Mesendoderm (in vitro differentiated cells): ENCODE measurements at regions not wholly inside any gene's neighbourhood (a gene's known extent, or its start where the extent isn't known, plus 50 kb on each side); places are given as distances from the start of the nearest gene placed in this dataset.

Experiments
- DNase-seq: peaks from one replicate; pipeline ENCODE4 v3.0.0; 2013
- H2AK5ac ChIP-seq: 2 replicates; pipeline ENCODE4 v1.6.1; 2013; ENCODE audit warnings: low read length, inconsistent platforms
- H2BK120ac ChIP-seq: 2 replicates; pipeline ENCODE4 v1.6.1; 2013; ENCODE audit warnings: low read depth, mild to moderate bottlenecking, low read length, moderate library complexity, mixed read lengths
- H2BK15ac ChIP-seq: replicated peaks from 2 replicates; pipeline ENCODE4 v1.6.1; 2013; ENCODE audit warnings: low read depth, mild to moderate bottlenecking, moderate library complexity
- H2BK5ac ChIP-seq: 2 replicates; pipeline ENCODE4 v1.6.1; 2013; ENCODE audit warnings: low read length, inconsistent platforms
- H3K18ac ChIP-seq: 2 replicates; pipeline ENCODE4 v1.6.1; 2013; ENCODE audit warnings: mild to moderate bottlenecking, low read length, mixed read lengths
- H3K23ac ChIP-seq: one replicate; pipeline ENCODE4 v1.6.1; 2013; ENCODE audit warnings: low read length
- H3K27ac ChIP-seq: 2 replicates; pipeline ENCODE4 v1.5.1; 2013; ENCODE audit warnings: low read depth, mild to moderate bottlenecking, inconsistent platforms, low read length, moderate library complexity
- H3K27me3 ChIP-seq: 2 replicates; pipeline ENCODE4 v1.6.1; 2013; ENCODE audit warnings: low read length, control low read depth, mild to moderate bottlenecking, inconsistent platforms; ENCODE audit not compliant: insufficient read depth, poor library complexity
- H3K36me3 ChIP-seq: 2 replicates; pipeline ENCODE4 v1.6.1; 2013; ENCODE audit warnings: low read length, inconsistent platforms; ENCODE audit not compliant: control insufficient read depth, insufficient read depth
- H3K4ac ChIP-seq: one replicate; pipeline ENCODE4 v1.6.1; 2013; ENCODE audit warnings: low read depth, mild to moderate bottlenecking, low read length, moderate library complexity
- H3K4me1 ChIP-seq: 2 replicates; pipeline ENCODE4 v1.6.1; 2013; ENCODE audit warnings: low read depth, low read length, inconsistent platforms; ENCODE audit not compliant: control insufficient read depth
- H3K4me2 ChIP-seq: 2 replicates; pipeline ENCODE4 v1.6.1; 2013; ENCODE audit warnings: low read length
- H3K4me3 ChIP-seq: 2 replicates; pipeline ENCODE4 v1.5.1; 2013; ENCODE audit warnings: mild to moderate bottlenecking, low read length
- H3K56ac ChIP-seq: one replicate; pipeline ENCODE4 v1.6.1; 2013; ENCODE audit warnings: low read length
- H3K79me1 ChIP-seq: 2 replicates; pipeline ENCODE4 v1.6.1; 2013; ENCODE audit warnings: low read length, inconsistent platforms
- H3K79me2 ChIP-seq: 2 replicates; pipeline ENCODE4 v1.6.1; 2013; ENCODE audit warnings: mild to moderate bottlenecking, low read length; ENCODE audit not compliant: control insufficient read depth, insufficient read depth
- H3K9ac ChIP-seq: 2 replicates; pipeline ENCODE4 v1.6.1; 2013; ENCODE audit warnings: low read length, inconsistent platforms
- H4K5ac ChIP-seq: one replicate; pipeline ENCODE4 v1.6.1; 2013; ENCODE audit warnings: low read length
- H4K8ac ChIP-seq: one replicate; pipeline ENCODE4 v1.6.1; 2013; ENCODE audit warnings: low read depth, mild to moderate bottlenecking, control low read depth, low read length, moderate library complexity
- WGBS: extraction: QIAGEN DNeasy Blood & Tissue Kit; methylation state at CpG from one replicate; pipeline ENCODE4 v1.1.7; 2013; ENCODE audit warnings: low lambda C conversion rate, missing lambda C conversion rate; ENCODE audit not compliant: insufficient coverage; ENCODE audit errors: extremely low coverage; 5-methylcytosine and 5-hydroxymethylcytosine counted together

DNA sequence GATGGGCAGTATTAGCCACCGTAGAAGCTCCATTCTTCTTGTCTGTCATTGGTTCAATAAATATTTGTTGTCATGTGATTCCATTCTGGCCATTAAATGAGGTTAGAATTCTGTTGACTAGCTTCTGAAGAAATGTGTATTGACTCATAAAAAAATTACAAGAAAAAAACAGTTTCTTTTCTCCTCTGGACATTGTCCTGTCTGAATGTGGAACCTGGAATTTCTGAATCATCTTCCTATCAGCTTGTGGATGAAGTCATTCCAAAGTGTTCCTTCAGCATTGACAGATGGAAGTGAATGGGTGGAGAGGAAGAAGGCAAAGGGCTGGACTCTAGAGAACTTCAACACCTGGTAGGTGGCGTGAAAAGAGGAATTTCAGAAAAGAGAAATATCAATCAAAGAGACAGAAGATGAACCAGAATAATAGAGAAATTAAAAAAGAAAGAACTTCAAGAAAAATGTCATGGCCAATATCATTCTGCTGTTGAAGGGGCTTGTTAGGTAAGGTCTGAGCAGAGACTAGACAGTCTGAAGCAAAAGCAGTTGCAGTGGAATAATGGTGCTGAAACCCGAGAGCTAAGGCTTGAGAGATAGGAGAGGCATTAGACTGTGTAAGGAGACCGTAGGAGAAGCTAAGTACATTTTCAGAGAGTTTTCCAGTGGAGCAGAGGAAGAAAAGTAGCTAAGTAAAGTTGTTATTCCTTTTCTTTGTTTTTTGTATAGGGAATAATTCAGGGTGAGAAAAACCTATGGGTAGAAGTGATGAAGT, 806.6 kb downstream of the SQOR start:
- no peak overlapping the region for H2BK15ac ChIP-seq
- H2BK120ac ChIP-seq = no peak overlapping the region
- no peak overlapping the region for H3K18ac ChIP-seq
- no peak overlapping the region for H3K27ac ChIP-seq
- no peak overlapping the region for H2AK5ac ChIP-seq
- H3K79me2 ChIP-seq = no peaks in the 10 kb centered on the region
- no peaks in the 10 kb centered on the region for H3K4me1 ChIP-seq
- H4K5ac ChIP-seq = no peak overlapping the region
- no peak overlapping the region for H3K4me2 ChIP-seq
- H3K4me3 ChIP-seq = no peak overlapping the region
- no CpG with 5 or more reads among the region's 4 CpGs for WGBS
- H2BK5ac ChIP-seq = no peak overlapping the region
- H3K27me3 ChIP-seq = no peaks in the 10 kb centered on the region
- H3K23ac ChIP-seq = no peak overlapping the region
- H3K4ac ChIP-seq = no peak overlapping the region
- no peak overlapping the region for H3K9ac ChIP-seq
- no peak for DNase-seq
- H3K56ac ChIP-seq = no peak overlapping the region
- H3K36me3 ChIP-seq = no peaks in the 10 kb centered on the region
- H4K8ac ChIP-seq = no peak overlapping the region
- no peaks in the 10 kb centered on the region for H3K79me1 ChIP-seq

DNA sequence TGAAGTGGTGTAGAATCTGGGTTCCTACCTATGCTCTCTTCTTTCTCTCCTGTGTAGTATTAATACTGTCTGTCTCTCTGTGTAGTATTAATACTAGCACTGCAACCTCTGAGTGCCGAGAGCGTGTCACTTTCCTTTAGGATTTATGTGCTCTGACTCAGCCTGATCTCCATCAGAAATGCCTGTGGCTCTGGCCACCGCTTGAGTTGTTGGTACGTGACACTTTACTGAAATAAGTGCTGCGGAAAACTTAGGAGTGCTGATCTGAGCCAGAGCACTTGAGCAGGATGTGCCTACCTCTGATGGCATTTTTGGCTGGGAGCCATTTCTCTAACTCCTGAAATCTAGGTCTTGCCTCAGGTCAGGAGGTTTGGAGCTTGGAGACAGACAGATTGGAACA, 807.4 kb downstream of the SQOR start:
- no peak overlapping the region for H3K9ac ChIP-seq
- no peak for DNase-seq
- no peaks in the 10 kb centered on the region for H3K79me2 ChIP-seq
- H2BK15ac ChIP-seq = no peak overlapping the region
- no peak overlapping the region for H2AK5ac ChIP-seq
- H2BK5ac ChIP-seq = no peak overlapping the region
- no peaks in the 10 kb centered on the region for H3K79me1 ChIP-seq
- H4K8ac ChIP-seq = no peak overlapping the region
- H3K56ac ChIP-seq = no peak overlapping the region
- no peak overlapping the region for H3K4me3 ChIP-seq
- no peaks in the 10 kb centered on the region for H3K4me1 ChIP-seq
- H3K27me3 ChIP-seq = no peaks in the 10 kb centered on the region
- no peak overlapping the region for H3K18ac ChIP-seq
- no peak overlapping the region for H3K4ac ChIP-seq
- no CpG with 5 or more reads among the region's 5 CpGs for WGBS
- H4K5ac ChIP-seq = no peak overlapping the region
- H3K4me2 ChIP-seq = no peak overlapping the region
- H3K27ac ChIP-seq = no peak overlapping the region
- H2BK120ac ChIP-seq = no peak overlapping the region
- no peaks in the 10 kb centered on the region for H3K36me3 ChIP-seq
- no peak overlapping the region for H3K23ac ChIP-seq

DNA sequence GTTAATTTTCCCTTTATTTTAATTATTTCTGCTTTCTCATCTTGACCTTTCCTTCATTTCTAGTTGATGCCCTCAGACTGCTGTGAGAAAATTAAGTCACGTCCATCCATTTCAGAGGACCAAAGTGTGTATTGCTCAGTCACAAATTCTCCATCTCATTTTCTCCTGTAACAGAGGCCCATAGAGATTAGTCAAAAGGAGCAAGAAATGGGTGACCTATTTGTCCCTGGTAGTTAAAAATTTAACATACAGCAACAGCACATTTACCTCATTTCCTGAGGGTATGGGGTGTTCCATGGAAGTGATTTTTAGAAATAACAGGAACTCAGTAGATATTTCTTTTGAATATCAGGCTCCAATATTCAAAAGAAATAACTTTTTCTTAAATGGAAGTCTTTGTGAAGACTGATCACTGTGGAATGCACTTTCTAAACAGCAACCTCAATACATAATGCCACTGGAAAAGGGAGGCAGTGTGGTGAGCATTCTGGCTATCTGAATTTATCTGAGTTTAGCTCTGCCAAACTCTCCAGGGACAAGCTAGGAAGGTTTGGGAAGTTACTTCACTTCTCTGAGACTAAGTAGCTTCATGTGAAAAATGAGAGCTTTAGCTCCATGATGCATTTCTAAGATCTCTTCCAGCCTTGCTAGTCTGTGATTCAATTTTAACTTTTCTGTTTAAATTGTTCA, 808.2 kb downstream of the SQOR start:
- Histone ChIP-seq H3K56ac (no peak overlapping the region), H3K79me2 (no peaks in the 10 kb centered on the region), H3K9ac (no peak overlapping the region), H3K4ac (no peak overlapping the region), H3K4me1 (no peaks in the 10 kb centered on the region), H4K8ac (no peak overlapping the region), H2AK5ac (no peak overlapping the region), H3K18ac (no peak overlapping the region), H3K27ac (no peak overlapping the region), H2BK120ac (no peak overlapping the region), H3K36me3 (no peaks in the 10 kb centered on the region), H4K5ac (no peak overlapping the region), H3K23ac (no peak overlapping the region), H3K4me2 (no peak overlapping the region), H3K27me3 (no peaks in the 10 kb centered on the region), H3K4me3 (no peak overlapping the region), H2BK15ac (no peak overlapping the region), H3K79me1 (no peaks in the 10 kb centered on the region), H2BK5ac (no peak overlapping the region)
- WGBS = no CpG with 5 or more reads among the region's 1 CpG
- no peak for DNase-seq

DNA sequence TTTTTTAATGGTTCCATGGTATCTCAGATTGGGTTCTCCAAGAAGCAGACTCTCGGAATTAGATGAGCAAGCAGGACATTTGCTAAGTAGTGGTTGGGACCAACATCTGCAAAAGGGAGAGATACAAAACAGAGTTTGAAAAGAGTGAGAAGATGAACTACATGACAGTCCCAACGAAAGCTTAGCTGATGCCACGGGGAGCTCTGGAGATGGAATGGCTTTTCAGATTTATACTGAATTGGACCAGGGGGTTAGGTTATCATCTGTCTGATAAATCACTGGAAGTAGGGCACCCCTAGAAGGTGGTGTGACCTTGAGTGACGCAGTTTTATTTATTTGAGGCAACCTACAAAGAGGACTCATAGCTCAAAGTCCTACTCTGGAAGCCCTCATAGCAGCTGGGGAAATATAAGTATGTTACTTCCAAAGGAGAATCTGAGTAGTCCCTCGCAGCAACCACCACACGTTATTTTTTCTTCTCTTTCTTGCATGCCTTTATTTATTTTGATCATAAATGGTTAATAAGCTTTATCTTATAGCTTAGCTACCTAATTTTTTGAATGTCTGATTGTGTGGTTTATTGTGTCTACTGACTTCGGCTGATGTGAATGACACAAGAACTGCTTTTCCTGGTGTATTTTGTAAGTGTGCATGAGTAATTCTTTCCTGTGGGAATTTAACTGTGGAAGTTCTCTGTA, 815.4 kb downstream of the SQOR start:
- WGBS = no CpG with 5 or more reads among the region's 7 CpGs
- Histone ChIP-seq H3K79me2 (no peaks in the 10 kb centered on the region), H3K18ac (no peak overlapping the region), H2BK5ac (no peak overlapping the region), H3K4me1 (no peaks in the 10 kb centered on the region), H3K56ac (no peak overlapping the region), H4K8ac (no peak overlapping the region), H4K5ac (no peak overlapping the region), H3K23ac (no peak overlapping the region), H2BK120ac (no peak overlapping the region), H3K4me2 (no peak overlapping the region), H3K36me3 (no peaks in the 10 kb centered on the region), H3K27me3 (no peaks in the 10 kb centered on the region), H3K4me3 (no peak overlapping the region), H3K4ac (no peak overlapping the region), H2BK15ac (no peak overlapping the region), H3K9ac (no peak overlapping the region), H3K79me1 (no peaks in the 10 kb centered on the region), H3K27ac (no peak overlapping the region), H2AK5ac (no peak overlapping the region)
- no peak for DNase-seq

DNA sequence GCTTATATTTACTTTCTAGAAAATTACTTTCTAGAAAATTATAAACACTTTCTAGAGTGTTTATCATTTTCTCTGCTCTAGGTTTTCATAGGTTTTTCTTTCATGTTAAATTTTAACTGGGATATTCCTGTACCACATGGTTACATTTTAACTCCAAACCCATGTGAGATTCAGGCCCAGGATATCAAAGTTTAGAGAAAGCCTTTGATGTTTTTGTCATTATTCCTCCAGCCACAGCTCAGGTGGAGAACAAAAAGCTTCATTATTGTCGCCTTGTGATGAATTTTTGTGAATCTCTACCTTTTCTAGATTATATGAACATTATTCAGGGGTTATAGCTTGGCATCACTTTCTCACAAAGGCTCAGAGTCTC, 816.0 kb downstream of the SQOR start:
- no peak for DNase-seq
- H4K8ac ChIP-seq = no peak overlapping the region
- no peak overlapping the region for H2BK120ac ChIP-seq
- H2AK5ac ChIP-seq = no peak overlapping the region
- H2BK5ac ChIP-seq = no peak overlapping the region
- no peak overlapping the region for H3K23ac ChIP-seq
- no peak overlapping the region for H3K56ac ChIP-seq
- no peak overlapping the region for H3K4me3 ChIP-seq
- no peak overlapping the region for H2BK15ac ChIP-seq
- no peak overlapping the region for H4K5ac ChIP-seq
- no peaks in the 10 kb centered on the region for H3K79me2 ChIP-seq
- WGBS = no CpG with 5 or more reads among the region's 1 CpG
- H3K27me3 ChIP-seq = no peaks in the 10 kb centered on the region
- no peak overlapping the region for H3K4me2 ChIP-seq
- no peak overlapping the region for H3K9ac ChIP-seq
- no peak overlapping the region for H3K27ac ChIP-seq
- no peak overlapping the region for H3K4ac ChIP-seq
- no peak overlapping the region for H3K18ac ChIP-seq
- no peaks in the 10 kb centered on the region for H3K36me3 ChIP-seq
- no peaks in the 10 kb centered on the region for H3K79me1 ChIP-seq
- H3K4me1 ChIP-seq = no peaks in the 10 kb centered on the region
